ENCODE measurements at regions not wholly inside any gene's neighbourhood (a gene's known extent, or its start where the extent isn't known, plus 50 kb on each side); places are given as distances from the start of the nearest gene placed in this dataset.

GRCh38 chr5:119745976-119746375, 116.6 kb downstream of the FAM170A start:
- in situ Hi-C loops (cut with MboI; ENCODE audit: low sequenced_read_pairs) = no loop called here

More at GRCh38 chr5:119745976-119746375, 116.6 kb downstream of the FAM170A start:
- H3K23ac ChIP-seq (ENCODE audit: low read depth, low read length) = no peak overlapping the region
- no peak overlapping the region for H3K27ac ChIP-seq (ENCODE audit: insufficient read depth, low read length)
- no peaks in the 10 kb centered on the region for H3K79me1 ChIP-seq (ENCODE audit: low read depth in 1 of 2, low read length in 2 of 2)
- H2BK120ac ChIP-seq (ENCODE audit: low read depth, low read length) = no peak overlapping the region
- ATAC-seq (ENCODE audit: low read depth) (no peak), DNase-seq (no peak)
- no peaks in the 10 kb centered on the region for H3K4me1 ChIP-seq (ENCODE audit: control insufficient read depth, insufficient read depth, low read length)
- no peaks in the 10 kb centered on the region for H3K9me1 ChIP-seq (ENCODE audit: insufficient read depth, low read length)
- ChIA-PET POLR2A (ENCODE audit: unreplicated experiment) (no interaction called here), CTCF (no interaction called here)
- dilution Hi-C loops (cut with HindIII; ENCODE audit: low sequenced_read_pairs, unreplicated experiment) (no loop called here), intact Hi-C loops (cut with micrococcal nuclease) (no loop called here)
- H3K18ac ChIP-seq (ENCODE audit: low read depth, low read length) = no peak overlapping the region
- no peak overlapping the region for H2AK5ac ChIP-seq (ENCODE audit: low read depth, low read length)
- no peak overlapping the region for H3K56ac ChIP-seq (ENCODE audit: extremely low read depth, insufficient read depth, low read length)
- H2AK9ac ChIP-seq (replicated peaks; ENCODE audit: low read depth, low read length, poor library complexity) = no peak overlapping the region
- TF ChIP-seq RFX5 (IDR thresholded peaks at IDR 0.05; ENCODE audit: low read depth, low read length) (no peak), RAD21 (IDR thresholded peaks at IDR 0.05; ENCODE audit: low read length) (no peak), CEBPB (IDR thresholded peaks at IDR 0.05; ENCODE audit: low read depth, low read length) (no peak), NFE2L2 (IDR thresholded peaks at IDR 0.05; ENCODE audit: low read depth, low read length) (no peak), USF2 (IDR thresholded peaks at IDR 0.05; ENCODE audit: low read depth, low read length) (no peak), ELK1 (IDR thresholded peaks at IDR 0.05; ENCODE audit: borderline replicate concordance, low read depth, low read length) (no peak), SMC3 (IDR thresholded peaks at IDR 0.05; ENCODE audit: low read depth, low read length) (no peak), CHD1 (IDR thresholded peaks at IDR 0.05; ENCODE audit: low read depth, low read length) (no peak), FOS (IDR thresholded peaks at IDR 0.05; ENCODE audit: low read depth, low read length) (no peak), POLR2A (IDR thresholded peaks at IDR 0.05; ENCODE audit: low read depth, low read length) (no peak), RCOR1 (IDR thresholded peaks at IDR 0.05; ENCODE audit: insufficient replicate concordance, low read length) (no peak), MAZ (IDR thresholded peaks at IDR 0.05; ENCODE audit: borderline replicate concordance, low read depth, low read length) (no peak), BHLHE40 (IDR thresholded peaks at IDR 0.05; ENCODE audit: low read depth, low read length) (no peak), MAFK (IDR thresholded peaks at IDR 0.05; ENCODE audit: low read depth, low read length) (no peak), CTCF (conservative IDR thresholded peaks at IDR 0.05; ENCODE audit: low read depth, low read length) (no peak), MXI1 (IDR thresholded peaks at IDR 0.05; ENCODE audit: borderline replicate concordance, low read depth, low read length) (no peak)
- H3K4me3 ChIP-seq (ENCODE audit: insufficient read depth, low read depth, low read length) = no peak overlapping the region
- no peaks in the 10 kb centered on the region for H3K9me3 ChIP-seq (ENCODE audit: control insufficient read depth, insufficient read depth, low read length)
- no peak overlapping the region for H4K8ac ChIP-seq (ENCODE audit: low read depth in 2 of 2, low read length in 2 of 2)
- no peak overlapping the region for H4K91ac ChIP-seq (ENCODE audit: insufficient read depth, low read depth, low read length)
- H2BK20ac ChIP-seq (ENCODE audit: low read depth, low read length) = no peak overlapping the region
- no peak overlapping the region for H2BK15ac ChIP-seq (ENCODE audit: low read depth, low read length)
- no peak overlapping the region for H2AFZ ChIP-seq (replicated peaks; ENCODE audit: low read length, poor library complexity)
- no peaks in the 10 kb centered on the region for H4K20me1 ChIP-seq (ENCODE audit: insufficient read depth, low read length)
- no peaks in the 10 kb centered on the region for H3K27me3 ChIP-seq (ENCODE audit: control insufficient read depth, insufficient read depth, low read length)
- H3K9ac ChIP-seq (ENCODE audit: low read depth, low read length) = no peak overlapping the region
- H3K36me3 ChIP-seq (ENCODE audit: control insufficient read depth, insufficient read depth, low read length) = no peaks in the 10 kb centered on the region
- H4K5ac ChIP-seq (ENCODE audit: low read depth, low read length) = no peak overlapping the region
- H3K4me2 ChIP-seq (ENCODE audit: low read depth, low read length) = no peak overlapping the region
- 80% methylated on average over 1 of the region's 1 CpG; no CpG with 5 or more reads in 1 of the 2 experiments for WGBS, 2 experiments (ENCODE audit: extremely low coverage in 2 of 2, insufficient read length in 1 of 2)
- H2BK5ac ChIP-seq (ENCODE audit: low read depth, low read length, poor library complexity, severe bottlenecking) = no peak overlapping the region
- BruUV-seq (replicated peaks) = no TSS peak
- no peak overlapping the region for H3K4ac ChIP-seq (ENCODE audit: low read depth, low read length)
- H3K14ac ChIP-seq (replicated peaks; ENCODE audit: low read depth, low read length) = no peak overlapping the region
